ENCODE measurements at regions not wholly inside any gene's neighbourhood (a gene's known extent, or its start where the extent isn't known, plus 50 kb on each side); places are given as distances from the start of the nearest gene placed in this dataset.

DNA sequence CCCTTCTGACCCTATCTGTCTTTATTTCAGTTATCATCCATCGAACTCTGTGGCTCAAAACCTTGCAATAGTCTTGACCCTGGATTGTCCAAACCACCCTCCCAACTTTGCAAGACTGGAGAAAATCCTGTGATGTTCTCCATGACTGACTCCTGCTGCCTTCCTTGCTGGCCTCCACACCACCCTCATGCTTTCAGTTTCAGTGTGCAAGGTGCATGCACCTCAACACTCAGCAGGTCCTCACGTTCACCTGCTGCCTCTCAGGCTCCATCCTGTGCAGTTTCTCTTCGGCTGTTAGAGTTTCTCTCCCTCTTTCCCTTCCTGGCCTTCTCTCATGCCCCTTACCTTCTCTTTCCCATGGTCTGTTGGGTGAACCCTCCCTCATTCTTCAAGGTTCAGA lies 59.4 kb upstream of the ASIC2 start:
- no peak for DNase-seq

GRCh38 chr17:33356266-33356665 lies 63.2 kb upstream of the ASIC2 start:
- DNase-seq = no peak

DNA sequence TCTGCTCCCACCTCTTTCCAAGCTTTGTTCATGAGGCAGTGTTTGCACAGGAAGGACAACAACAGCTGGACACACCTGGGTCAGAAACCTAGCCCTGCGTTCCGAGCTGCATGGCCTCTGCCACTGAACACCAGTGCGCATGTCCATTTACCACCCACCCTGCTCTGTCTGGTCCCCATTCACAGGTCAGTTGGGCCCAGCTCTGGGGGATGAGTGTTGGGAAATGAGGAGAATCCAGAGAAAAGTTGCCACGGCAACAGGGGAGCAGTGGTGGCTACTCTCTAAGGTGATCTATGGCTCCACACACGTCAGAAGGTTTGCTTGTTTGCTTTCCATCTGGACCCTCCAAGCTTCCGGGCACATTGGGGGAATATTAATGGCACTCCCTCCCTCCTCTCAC lies 70.4 kb upstream of the ASIC2 start:
- no peak for DNase-seq

DNA sequence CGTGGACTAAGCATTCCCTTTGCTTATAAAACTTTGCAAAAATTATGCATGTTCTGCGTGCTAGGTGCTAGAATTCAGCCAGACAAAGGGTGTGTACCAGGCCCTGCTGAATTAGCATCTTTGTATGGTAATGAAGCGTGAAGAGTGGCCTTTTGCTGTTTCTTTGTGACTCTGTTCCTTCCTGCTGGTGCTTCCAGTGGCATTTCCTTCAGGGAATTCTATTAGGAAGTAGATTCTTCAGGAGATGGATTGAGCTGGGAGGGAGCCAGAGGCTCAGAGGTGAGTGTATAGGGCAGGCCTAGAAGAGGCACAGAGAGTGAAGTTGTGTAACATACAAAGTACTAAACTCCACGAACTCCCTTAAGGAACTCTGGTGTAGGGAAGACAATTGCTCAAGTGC lies 73.9 kb upstream of the ASIC2 start:
- DNase-seq = no peak

DNA sequence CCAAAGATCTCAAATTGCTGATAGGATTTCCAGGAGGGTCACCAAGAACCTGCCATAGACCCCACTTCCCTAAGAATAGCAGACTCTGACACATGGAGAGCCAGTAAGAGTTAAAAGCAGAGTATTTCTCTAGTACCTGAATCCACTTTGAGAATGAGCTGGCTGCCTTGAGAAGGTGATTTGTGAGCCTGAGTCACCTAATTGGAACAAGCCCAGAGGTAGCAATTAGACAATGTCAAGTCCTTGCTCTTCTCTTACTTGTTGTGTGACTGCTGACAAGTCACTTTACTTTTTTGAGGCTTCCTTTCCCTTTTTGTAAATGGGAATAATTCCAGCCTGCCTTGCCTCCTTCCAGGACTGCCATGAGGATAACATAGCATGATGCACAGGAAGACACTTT lies 76.1 kb upstream of the ASIC2 start:
- DNase-seq = no peak

- DNase-seq = no peak
Observed at GRCh38 chr17:33369876-33370275, 76.8 kb upstream of the ASIC2 start.

DNA sequence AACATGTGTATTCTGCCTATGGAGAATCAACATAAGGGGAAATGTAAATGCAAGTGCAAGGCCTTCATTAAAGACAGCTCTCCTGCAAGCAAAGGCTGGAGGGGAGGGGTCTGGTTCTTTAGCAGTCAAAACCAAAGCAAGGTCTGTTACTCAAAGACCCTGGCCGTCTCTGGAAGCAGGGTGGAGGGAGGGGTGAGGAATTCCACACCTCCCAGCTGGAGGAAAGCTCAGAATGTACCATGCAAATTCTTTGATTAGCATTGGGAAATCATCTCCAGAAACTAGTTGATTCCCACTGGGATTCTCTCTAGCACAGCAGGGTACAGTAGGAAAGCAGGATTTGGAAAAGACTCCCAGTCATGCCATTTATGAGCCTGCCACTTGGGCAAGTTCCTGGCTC lies 77.3 kb upstream of the ASIC2 start:
- DNase-seq = no peak

GRCh38 chr17:33371377-33371776 lies 78.3 kb upstream of the ASIC2 start:
- DNase-seq = no peak

GRCh38 chr17:33373273-33373672 lies 80.2 kb upstream of the ASIC2 start:
- DNase-seq = no peak

DNA sequence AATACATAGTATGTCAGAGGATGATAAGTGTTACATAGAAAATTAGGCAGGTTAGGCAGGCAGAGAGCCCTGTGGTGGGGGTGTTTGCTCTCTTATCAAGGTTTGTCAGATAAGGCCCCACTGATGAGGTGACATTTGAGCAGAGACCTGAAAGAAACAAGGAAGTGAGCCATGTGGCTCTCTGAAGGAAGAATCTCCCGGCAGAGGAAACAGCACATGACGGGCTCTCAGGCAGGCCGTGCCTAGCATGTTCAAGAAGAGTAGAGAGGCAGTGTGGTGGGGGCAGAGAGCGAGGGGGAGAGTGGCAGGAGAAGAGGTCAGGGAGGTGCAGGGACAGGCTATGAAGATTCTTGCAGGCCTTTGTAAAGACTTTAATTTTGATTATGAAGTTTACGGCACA lies 82.0 kb upstream of the ASIC2 start:
- no peak for DNase-seq

DNA sequence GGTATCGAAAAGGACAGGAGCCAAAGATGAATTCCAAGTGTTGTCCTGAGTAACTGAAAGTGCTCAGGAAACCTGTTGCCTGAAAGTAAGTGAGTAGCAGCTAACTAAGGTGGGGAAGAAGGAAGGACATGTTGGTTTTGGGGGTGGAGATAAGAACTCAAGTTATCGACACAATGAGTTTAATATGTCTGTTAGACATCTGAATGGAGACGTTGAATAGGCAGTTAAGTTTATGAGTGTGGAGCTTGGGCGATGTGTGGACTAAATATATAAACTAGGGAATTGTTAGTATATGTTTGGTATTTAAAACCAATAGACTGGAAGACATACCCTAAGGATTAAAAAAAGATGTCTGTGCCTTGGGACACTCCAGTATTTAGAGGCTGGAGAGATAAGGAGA lies 82.7 kb upstream of the ASIC2 start:
- DNase-seq = no peak

DNA sequence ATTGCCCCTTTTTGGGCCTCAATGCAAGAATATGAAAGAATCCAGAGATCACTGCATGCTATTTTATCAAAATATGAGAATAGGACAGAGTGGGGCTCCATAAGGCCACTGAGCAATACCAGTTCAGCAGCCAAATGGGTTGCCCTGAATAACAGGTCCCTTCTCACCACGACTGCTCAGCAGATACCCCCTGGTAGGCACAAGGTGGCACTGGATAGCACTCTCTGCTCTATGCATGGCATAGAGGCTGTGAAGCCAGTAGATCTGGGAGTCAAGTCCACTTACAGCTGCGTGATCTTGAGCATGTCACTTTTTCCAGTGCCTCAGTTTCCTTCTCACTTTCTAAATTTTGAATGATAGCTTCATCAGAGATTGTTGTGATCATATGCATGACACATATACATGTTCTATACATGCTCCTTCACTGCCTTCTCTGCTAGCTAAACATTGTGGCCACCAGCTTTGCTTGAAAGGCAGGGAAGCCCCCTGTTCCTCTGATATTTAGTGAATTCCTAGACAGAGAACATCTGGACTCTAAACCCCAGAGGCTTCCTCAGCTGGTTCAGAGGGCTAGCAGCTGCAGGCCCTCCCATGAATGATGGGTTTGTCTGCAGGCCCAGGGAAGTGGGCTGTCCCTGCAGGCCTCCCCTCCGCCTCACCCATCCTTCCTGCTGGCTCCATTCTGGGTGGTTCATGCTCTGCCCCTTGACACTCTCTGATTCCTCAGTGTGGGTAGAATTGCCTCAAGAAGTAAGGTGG lies 84.9 kb upstream of the ASIC2 start:
- no peak for DNase-seq

DNA sequence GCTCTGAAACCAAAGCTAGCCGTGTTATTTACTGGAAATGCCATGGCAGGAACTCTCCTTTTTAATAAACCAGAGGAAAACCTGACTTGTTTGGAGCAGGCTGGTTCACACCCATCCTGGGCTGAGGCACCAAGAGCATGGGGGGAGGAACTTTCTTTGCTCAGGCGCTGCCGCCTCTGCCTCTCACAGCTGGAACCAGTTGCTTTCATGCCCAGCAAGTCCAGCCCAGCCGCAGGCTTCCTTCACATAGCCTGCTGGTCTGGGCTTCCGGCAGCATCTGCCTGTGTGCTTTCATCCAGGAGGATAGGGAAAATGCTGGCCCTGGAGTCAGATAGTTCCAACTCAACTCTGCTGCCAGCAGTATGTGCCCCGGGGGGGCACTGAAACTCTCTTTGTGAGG lies 88.1 kb upstream of the ASIC2 start:
- DNase-seq = no peak

DNA sequence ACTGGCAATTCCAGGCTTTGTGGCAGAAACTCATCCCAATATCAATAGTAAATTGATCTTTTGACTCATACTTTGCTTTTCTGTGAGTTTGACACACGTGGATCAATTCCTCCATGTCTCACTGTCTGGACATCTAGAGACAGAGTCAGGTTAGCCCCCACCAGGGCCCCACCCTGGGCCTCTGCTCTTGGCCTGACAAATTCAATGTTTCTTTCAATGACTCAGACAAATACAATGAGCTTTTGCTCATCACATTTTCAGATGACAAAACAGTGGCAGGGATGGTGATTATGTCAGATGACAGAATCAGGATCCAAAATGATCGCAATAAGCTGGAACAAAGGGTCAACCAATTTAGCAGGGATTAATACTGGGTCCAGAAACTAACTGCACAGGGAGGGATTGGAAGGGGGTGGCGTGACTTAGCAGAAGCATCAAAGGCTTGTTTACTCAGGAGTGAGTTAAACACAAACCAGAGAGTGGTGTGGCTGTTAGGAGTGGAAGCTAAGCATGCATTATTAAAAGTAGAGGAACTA lies 90.5 kb upstream of the ASIC2 start:
- no peak for DNase-seq

GRCh38 chr17:33385133-33385532 lies 92.0 kb upstream of the ASIC2 start:
- no peak for DNase-seq

- no peak for DNase-seq
Observed at GRCh38 chr17:33385713-33386112, 92.6 kb upstream of the ASIC2 start.

DNA sequence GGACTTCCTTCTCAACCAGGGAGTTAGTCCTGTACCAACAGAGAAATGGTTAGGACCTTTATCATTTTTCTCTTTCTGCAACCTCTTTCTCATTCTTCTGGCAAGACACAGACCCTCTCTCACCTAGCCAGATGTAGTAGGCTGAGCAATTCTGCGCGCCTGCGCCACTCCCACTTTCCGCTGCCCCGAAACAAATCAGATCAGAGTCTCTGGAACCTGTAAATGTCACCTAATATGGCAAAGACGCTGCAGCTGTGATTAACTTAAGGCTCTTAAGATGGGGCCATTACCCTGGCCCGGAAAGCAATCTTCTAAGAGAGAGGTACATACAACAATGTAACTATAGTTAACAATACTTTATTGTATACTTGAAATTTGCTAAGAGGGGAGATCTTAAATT lies 94.3 kb upstream of the ASIC2 start:
- DNase-seq = no peak

DNA sequence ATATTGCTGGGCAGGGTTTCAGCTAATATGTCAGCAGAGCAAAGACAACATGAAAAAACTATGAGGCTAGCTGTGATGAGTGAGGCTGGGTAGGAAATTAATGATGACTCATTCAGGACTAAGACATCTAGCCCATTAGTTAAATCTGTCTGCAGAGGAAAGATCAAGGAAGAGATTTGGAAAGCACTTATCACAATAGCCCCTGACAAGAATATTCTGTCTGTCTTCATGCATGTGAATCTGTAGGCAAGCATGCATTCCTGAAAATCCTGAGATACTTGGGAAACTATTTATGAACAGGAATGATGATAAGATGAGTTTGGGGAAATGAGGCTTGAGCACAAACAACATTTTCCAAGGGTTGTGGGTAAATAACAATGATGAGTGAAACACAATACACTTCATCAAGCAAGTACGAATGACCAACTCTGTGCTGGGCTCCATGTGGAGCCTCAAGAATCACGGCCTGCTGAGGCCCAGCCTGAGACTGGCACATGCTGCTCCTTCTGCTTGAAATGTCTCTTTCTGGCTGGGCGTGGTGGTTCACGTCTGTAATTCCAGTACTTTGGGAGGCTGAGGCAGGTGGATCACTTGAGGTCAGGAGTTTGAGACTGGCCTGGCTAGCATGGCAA lies 96.5 kb upstream of the ASIC2 start:
- no peak for DNase-seq

- DNase-seq = no peak
Observed at GRCh38 chr17:33390479-33391176, 97.5 kb upstream of the ASIC2 start.

DNA sequence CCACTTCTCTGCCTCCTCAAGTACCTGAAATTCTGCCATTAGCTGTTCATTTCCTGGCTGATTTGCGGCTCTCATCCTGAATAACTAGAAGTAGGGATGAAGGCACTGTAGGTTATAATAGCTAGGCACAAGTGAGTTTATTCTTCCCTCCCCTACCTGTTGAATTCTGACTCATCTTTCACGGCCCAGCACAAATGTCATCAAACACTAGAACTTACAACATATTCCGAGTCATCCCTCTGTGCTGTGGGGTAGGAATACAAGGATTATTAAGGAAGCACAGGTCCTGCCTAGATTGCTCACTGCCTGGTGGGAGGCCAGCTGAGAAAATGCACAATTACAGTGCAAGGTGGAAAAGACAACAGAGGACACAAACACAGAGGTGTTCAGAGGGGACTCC lies 103.7 kb upstream of the ASIC2 start:
- no peak for DNase-seq

- no peak for DNase-seq
Observed at GRCh38 chr17:33398386-33398785, 105.3 kb upstream of the ASIC2 start.

- no peak for DNase-seq
Observed at GRCh38 chr17:33401249-33401648, 108.2 kb upstream of the ASIC2 start.

GRCh38 chr17:33403194-33403593 lies 110.1 kb upstream of the ASIC2 start:
- DNase-seq = no peak
